ENCODE measurements at regions not wholly inside any gene's neighbourhood (a gene's known extent, or its start where the extent isn't known, plus 50 kb on each side); places are given as distances from the start of the nearest gene placed in this dataset.
A peak's percentile ranks its signal among the peaks of the same experiment; 100 is the strongest.

- H3K27me3 ChIP-seq (replicated peaks; ENCODE audit: control insufficient read depth, insufficient read depth, low read length): no peaks in the 10 kb centered on the region
- DNase-seq (ENCODE audit: low read depth): no peak
- H3K4me1 ChIP-seq (ENCODE audit: control insufficient read depth, insufficient read depth, low read length): no peaks in the 10 kb centered on the region
- H3K9me3 ChIP-seq (ENCODE audit: control insufficient read depth, low read length): peaks cover 49% of the 10 kb centered on the region
- H3K9ac ChIP-seq (ENCODE audit: low read length): no peak overlapping the region
- no peaks in the 10 kb centered on the region for H3K36me3 ChIP-seq (ENCODE audit: control insufficient read depth, insufficient read depth, low read length, severe bottlenecking)
- no peak overlapping the region for H3K4me3 ChIP-seq (ENCODE audit: low read length)
Measured at GRCh38 chr12:70154960-70155589, 88.2 kb upstream of the CNOT2 start.

GRCh38 chr12:70157099-70157498 is 86.1 kb upstream of the CNOT2 start:
- no peaks in the 10 kb centered on the region for H3K4me1 ChIP-seq (ENCODE audit: control insufficient read depth, insufficient read depth, low read length)
- no peak for DNase-seq (ENCODE audit: low read depth)
- H3K9ac ChIP-seq (ENCODE audit: low read length): no peak overlapping the region
- peaks cover 49% of the 10 kb centered on the region for H3K9me3 ChIP-seq (ENCODE audit: control insufficient read depth, low read length)
- H3K4me3 ChIP-seq (ENCODE audit: low read length): no peak overlapping the region
- H3K36me3 ChIP-seq (ENCODE audit: control insufficient read depth, insufficient read depth, low read length, severe bottlenecking): no peaks in the 10 kb centered on the region
- H3K27me3 ChIP-seq (replicated peaks; ENCODE audit: control insufficient read depth, insufficient read depth, low read length): no peaks in the 10 kb centered on the region

GRCh38 chr12:70165450-70165849 is 77.8 kb upstream of the CNOT2 start:
- no peaks in the 10 kb centered on the region for H3K9me3 ChIP-seq (ENCODE audit: control insufficient read depth, low read length)
- no peaks in the 10 kb centered on the region for H3K27me3 ChIP-seq (replicated peaks; ENCODE audit: control insufficient read depth, insufficient read depth, low read length)
- no peak for DNase-seq (ENCODE audit: low read depth)
- H3K36me3 ChIP-seq (ENCODE audit: control insufficient read depth, insufficient read depth, low read length, severe bottlenecking): no peaks in the 10 kb centered on the region
- no peak overlapping the region for H3K9ac ChIP-seq (ENCODE audit: low read length)
- no peak overlapping the region for H3K4me3 ChIP-seq (ENCODE audit: low read length)
- no peaks in the 10 kb centered on the region for H3K4me1 ChIP-seq (ENCODE audit: control insufficient read depth, insufficient read depth, low read length)

GRCh38 chr12:70176290-70176689 is 66.9 kb upstream of the CNOT2 start:
- no peaks in the 10 kb centered on the region for H3K9me3 ChIP-seq (ENCODE audit: control insufficient read depth, low read length)
- no peak for DNase-seq (ENCODE audit: low read depth)

GRCh38 chr12:70177631-70178030 is 65.6 kb upstream of the CNOT2 start:
- DNase-seq (ENCODE audit: low read depth): peak; percentile 45
- no peaks in the 10 kb centered on the region for H3K27me3 ChIP-seq (replicated peaks; ENCODE audit: control insufficient read depth, insufficient read depth, low read length)
- H3K4me1 ChIP-seq (ENCODE audit: control insufficient read depth, insufficient read depth, low read length): peaks cover 23% of the 10 kb centered on the region
- H3K9ac ChIP-seq (ENCODE audit: low read length): peak overlapping the region; percentile 49
- no peaks in the 10 kb centered on the region for H3K9me3 ChIP-seq (ENCODE audit: control insufficient read depth, low read length)
- H3K4me3 ChIP-seq (ENCODE audit: low read length): peak overlapping the region; percentile 66
- no peaks in the 10 kb centered on the region for H3K36me3 ChIP-seq (ENCODE audit: control insufficient read depth, insufficient read depth, low read length, severe bottlenecking)

More at GRCh38 chr12:70176290-70176689, 66.9 kb upstream of the CNOT2 start:
- H3K36me3 ChIP-seq (ENCODE audit: control insufficient read depth, insufficient read depth, low read length, severe bottlenecking): no peaks in the 10 kb centered on the region
- no peaks in the 10 kb centered on the region for H3K27me3 ChIP-seq (replicated peaks; ENCODE audit: control insufficient read depth, insufficient read depth, low read length)
- no peak overlapping the region for H3K9ac ChIP-seq (ENCODE audit: low read length)
- no peak overlapping the region for H3K4me3 ChIP-seq (ENCODE audit: low read length)
- peaks cover 23% of the 10 kb centered on the region for H3K4me1 ChIP-seq (ENCODE audit: control insufficient read depth, insufficient read depth, low read length)

- peak; percentile 74 for DNase-seq (ENCODE audit: low read depth)
- peak overlapping the region; percentile 66 for H3K4me3 ChIP-seq (ENCODE audit: low read length)
- no peaks in the 10 kb centered on the region for H3K9me3 ChIP-seq (ENCODE audit: control insufficient read depth, low read length)
- peak overlapping the region; percentile 49 for H3K9ac ChIP-seq (ENCODE audit: low read length)
- H3K36me3 ChIP-seq (ENCODE audit: control insufficient read depth, insufficient read depth, low read length, severe bottlenecking): no peaks in the 10 kb centered on the region
- H3K4me1 ChIP-seq (ENCODE audit: control insufficient read depth, insufficient read depth, low read length): peaks cover 23% of the 10 kb centered on the region
- no peaks in the 10 kb centered on the region for H3K27me3 ChIP-seq (replicated peaks; ENCODE audit: control insufficient read depth, insufficient read depth, low read length)
Measured at GRCh38 chr12:70178038-70178437, 65.2 kb upstream of the CNOT2 start.

GRCh38 chr12:70180130-70180529 is 63.1 kb upstream of the CNOT2 start:
- Histone ChIP-seq H3K4me3 (ENCODE audit: low read length) (no peak overlapping the region), H3K9ac (ENCODE audit: low read length) (no peak overlapping the region), H3K9me3 (ENCODE audit: control insufficient read depth, low read length) (no peaks in the 10 kb centered on the region), H3K4me1 (ENCODE audit: control insufficient read depth, insufficient read depth, low read length) (peaks cover 23% of the 10 kb centered on the region), H3K27me3 (replicated peaks; ENCODE audit: control insufficient read depth, insufficient read depth, low read length) (no peaks in the 10 kb centered on the region), H3K36me3 (ENCODE audit: control insufficient read depth, insufficient read depth, low read length, severe bottlenecking) (no peaks in the 10 kb centered on the region)
- no peak for DNase-seq (ENCODE audit: low read depth)

- H3K27me3 ChIP-seq (replicated peaks; ENCODE audit: control insufficient read depth, insufficient read depth, low read length): no peaks in the 10 kb centered on the region
- no peaks in the 10 kb centered on the region for H3K9me3 ChIP-seq (ENCODE audit: control insufficient read depth, low read length)
- H3K9ac ChIP-seq (ENCODE audit: low read length): no peak overlapping the region
- no peaks in the 10 kb centered on the region for H3K4me1 ChIP-seq (ENCODE audit: control insufficient read depth, insufficient read depth, low read length)
- DNase-seq (ENCODE audit: low read depth): no peak
- no peaks in the 10 kb centered on the region for H3K36me3 ChIP-seq (ENCODE audit: control insufficient read depth, insufficient read depth, low read length, severe bottlenecking)
- no peak overlapping the region for H3K4me3 ChIP-seq (ENCODE audit: low read length)
Measured at GRCh38 chr12:70185301-70185700, 57.9 kb upstream of the CNOT2 start.

GRCh38 chr12:70186436-70186835 is 56.8 kb upstream of the CNOT2 start:
- DNase-seq (ENCODE audit: low read depth): no peak
- no peaks in the 10 kb centered on the region for H3K27me3 ChIP-seq (replicated peaks; ENCODE audit: control insufficient read depth, insufficient read depth, low read length)
- no peaks in the 10 kb centered on the region for H3K4me1 ChIP-seq (ENCODE audit: control insufficient read depth, insufficient read depth, low read length)
- H3K9me3 ChIP-seq (ENCODE audit: control insufficient read depth, low read length): no peaks in the 10 kb centered on the region
- no peak overlapping the region for H3K4me3 ChIP-seq (ENCODE audit: low read length)
- H3K9ac ChIP-seq (ENCODE audit: low read length): no peak overlapping the region
- no peaks in the 10 kb centered on the region for H3K36me3 ChIP-seq (ENCODE audit: control insufficient read depth, insufficient read depth, low read length, severe bottlenecking)

- no peaks in the 10 kb centered on the region for H3K9me3 ChIP-seq (ENCODE audit: control insufficient read depth, low read length)
- H3K27me3 ChIP-seq (replicated peaks; ENCODE audit: control insufficient read depth, insufficient read depth, low read length): no peaks in the 10 kb centered on the region
- no peaks in the 10 kb centered on the region for H3K4me1 ChIP-seq (ENCODE audit: control insufficient read depth, insufficient read depth, low read length)
- H3K9ac ChIP-seq (ENCODE audit: low read length): no peak overlapping the region
- H3K4me3 ChIP-seq (ENCODE audit: low read length): no peak overlapping the region
- no peaks in the 10 kb centered on the region for H3K36me3 ChIP-seq (ENCODE audit: control insufficient read depth, insufficient read depth, low read length, severe bottlenecking)
- DNase-seq (ENCODE audit: low read depth): peak; percentile 19
Measured at GRCh38 chr12:70190262-70191010, 52.8 kb upstream of the CNOT2 start.

All from adipocyte (in vitro differentiated cells).